GM19397 (cell line): ENCODE measurements at regions not wholly inside any gene's neighbourhood (a gene's known extent, or its start where the extent isn't known, plus 50 kb on each side); places are given as distances from the start of the nearest gene placed in this dataset.

Experiments used
- ATAC-seq: cut with Tn5 transposase; IDR thresholded peaks from one replicate; pipeline ENCODE4 v1.9.1; 2021; ENCODE audit warnings: mild to moderate bottlenecking, moderate library complexity; ENCODE audit not compliant: unreplicated experiment

- ATAC-seq, result no peak
These were observed 77.5 kb upstream of the MAP1LC3B2 start for GRCh38 chr12:116481726-116482125.

- ATAC-seq, result no peak
These were observed 77.0 kb upstream of the MAP1LC3B2 start for GRCh38 chr12:116482179-116482578.

DNA sequence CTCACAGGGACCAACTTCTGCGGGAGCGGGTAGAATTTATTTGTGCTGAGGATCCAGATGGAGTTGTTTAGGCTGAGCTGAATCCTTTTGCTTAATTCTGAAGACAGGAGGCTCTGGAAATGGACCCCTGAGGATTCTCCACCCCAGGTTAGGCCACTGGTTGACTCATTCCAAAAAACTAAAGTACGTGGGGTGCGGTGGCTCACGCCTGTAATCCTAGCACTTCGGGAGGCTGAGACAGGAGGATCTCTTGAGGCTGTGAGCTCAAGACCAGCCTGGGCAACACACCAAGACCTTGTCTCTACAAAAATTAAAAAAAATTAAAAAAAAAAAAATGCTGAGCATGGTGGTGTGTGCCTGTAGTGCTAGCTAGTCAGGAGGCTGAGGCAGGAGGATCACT, 76.3 kb upstream of the MAP1LC3B2 start:
- ATAC-seq, result no peak

DNA sequence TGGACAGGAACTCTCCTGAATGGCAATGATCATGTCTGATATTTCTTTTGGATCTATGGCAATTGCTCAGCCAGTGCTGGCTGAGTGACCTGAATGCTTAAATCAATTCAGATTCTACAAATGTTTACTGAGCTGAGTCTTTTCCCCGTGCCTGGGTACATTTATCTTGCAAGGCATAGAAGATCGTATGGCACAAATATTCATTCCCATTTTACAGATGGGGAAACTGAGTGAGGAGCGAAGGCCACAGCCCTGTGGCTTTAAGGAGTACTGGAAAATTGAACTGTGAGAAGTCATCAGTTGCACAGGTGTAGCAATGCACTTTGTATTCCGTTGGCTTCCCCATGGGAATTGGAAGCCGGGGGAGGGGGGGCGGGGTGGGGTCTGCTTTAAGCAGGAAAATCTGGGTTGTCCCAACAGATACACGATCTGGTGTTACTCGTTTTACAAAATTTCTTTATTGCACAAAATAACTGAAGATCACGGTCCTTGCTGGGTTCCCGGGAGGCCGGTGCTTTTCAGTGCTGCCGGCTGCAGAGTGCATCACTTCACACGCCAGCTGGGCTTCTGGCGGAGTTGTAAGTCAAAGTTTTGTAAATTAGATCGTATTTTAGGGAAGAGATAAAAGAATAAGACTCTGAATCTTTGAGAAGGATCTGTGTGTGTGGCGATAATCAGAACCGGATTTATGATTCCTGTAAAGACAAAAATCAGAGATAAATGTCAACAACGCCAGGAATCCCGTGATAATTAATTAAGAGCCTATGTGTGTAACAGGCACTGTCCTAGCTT, 75.0 kb upstream of the MAP1LC3B2 start:
- ATAC-seq, result no peak

DNA sequence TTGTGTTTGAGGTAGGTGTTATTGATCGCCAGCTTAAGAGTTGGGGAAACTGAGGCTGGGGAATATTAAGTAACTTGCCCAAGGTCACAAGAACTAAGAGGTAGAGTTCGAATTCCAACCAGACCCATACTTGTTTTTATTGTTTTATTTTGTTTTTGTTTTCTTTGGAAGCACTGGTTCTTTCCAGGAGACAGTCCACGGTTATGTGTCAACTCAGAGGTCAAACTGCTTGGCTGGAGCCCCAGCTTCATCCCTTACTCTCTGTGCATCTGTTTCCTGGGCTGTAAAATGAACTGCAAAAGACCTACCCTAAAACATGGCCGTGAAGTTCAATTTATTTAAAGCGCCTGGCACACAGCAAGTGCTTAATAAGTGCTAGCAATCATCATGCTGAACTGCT, 74.4 kb upstream of the MAP1LC3B2 start:
- no peak for ATAC-seq

- no peak for ATAC-seq
These were observed 70.1 kb upstream of the MAP1LC3B2 start for GRCh38 chr12:116489116-116489515.

DNA sequence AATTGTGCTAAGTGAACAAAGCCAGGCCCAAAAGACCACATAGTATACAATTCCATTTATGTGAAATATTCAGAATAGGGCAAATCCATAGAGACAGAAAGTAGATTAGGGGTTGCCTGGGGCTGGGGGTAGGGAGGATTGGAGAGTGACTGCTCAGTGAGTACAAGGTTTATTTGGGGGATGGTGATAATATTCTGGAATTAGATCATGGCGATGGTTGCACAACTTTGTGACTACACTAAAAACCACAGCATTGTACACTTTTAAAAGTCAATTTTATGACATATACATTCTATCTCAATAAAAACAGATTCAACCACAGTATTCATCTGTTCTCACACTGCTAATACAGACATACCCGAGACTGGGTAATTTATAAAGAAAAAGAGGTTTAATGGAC, 68.7 kb upstream of the MAP1LC3B2 start:
- ATAC-seq, result no peak

DNA sequence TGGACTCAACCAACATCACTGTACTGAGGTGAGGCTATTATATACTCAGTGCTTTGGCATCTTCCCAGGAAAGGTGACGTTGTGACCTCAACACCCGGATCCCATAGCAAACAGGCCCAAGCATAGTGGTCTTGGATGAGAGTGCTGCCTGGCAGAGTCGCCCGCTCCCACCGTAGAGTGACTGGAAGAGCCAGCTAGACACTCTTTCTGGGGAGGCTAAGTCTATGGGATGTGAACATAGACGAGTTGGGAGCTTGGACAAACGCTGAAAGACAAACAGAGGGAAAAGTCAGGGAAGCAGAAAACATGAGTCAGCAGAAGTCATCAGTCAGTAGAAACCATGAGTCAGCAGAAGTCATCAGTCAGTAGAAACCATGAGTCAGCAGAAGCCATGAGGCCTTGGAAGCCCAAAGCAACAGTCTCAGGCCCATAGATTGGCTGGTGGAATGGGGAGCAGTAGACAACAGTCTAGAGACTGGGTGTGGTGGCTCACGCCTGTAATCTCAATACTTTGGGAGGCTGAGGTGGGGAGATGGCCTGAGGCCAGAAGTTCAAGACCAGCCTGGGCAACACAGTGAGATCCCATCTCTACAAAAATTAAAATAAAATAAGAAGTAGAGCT, 66.4 kb upstream of the MAP1LC3B2 start:
- ATAC-seq, result no peak

DNA sequence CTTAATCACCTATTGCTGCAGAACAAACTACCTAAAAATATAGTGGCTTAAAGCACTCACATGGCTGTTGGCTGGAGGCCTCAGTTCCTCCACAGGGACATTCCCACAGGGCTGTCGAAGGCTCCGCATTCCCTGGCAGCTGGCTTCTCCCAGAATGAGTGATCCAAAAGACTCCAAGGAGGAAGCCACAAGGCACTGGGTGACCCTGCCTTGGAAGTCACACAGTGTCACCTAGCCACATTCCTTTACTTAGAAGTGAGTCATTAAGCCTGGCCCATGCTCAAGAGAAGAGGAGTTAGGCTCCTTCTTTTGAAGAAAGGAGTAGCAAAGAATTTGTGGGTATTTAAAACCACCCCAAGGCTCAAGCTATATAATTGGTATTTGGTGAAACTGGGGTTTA, 63.9 kb upstream of the MAP1LC3B2 start:
- no peak for ATAC-seq

- no peak for ATAC-seq
These were observed 62.1 kb upstream of the MAP1LC3B2 start for GRCh38 chr12:116497051-116497591.

GRCh38 chr12:116498471-116498870, 60.7 kb upstream of the MAP1LC3B2 start:
- no peak for ATAC-seq

GRCh38 chr12:116502141-116502725, 56.9 kb upstream of the MAP1LC3B2 start:
- ATAC-seq, result no peak

GRCh38 chr12:116502989-116503496, 56.1 kb upstream of the MAP1LC3B2 start:
- no peak for ATAC-seq

- ATAC-seq, result no peak
These were observed 54.7 kb upstream of the MAP1LC3B2 start for GRCh38 chr12:116504438-116504837.

GRCh38 chr12:116506697-116507064, 52.5 kb upstream of the MAP1LC3B2 start:
- ATAC-seq, result no peak

DNA sequence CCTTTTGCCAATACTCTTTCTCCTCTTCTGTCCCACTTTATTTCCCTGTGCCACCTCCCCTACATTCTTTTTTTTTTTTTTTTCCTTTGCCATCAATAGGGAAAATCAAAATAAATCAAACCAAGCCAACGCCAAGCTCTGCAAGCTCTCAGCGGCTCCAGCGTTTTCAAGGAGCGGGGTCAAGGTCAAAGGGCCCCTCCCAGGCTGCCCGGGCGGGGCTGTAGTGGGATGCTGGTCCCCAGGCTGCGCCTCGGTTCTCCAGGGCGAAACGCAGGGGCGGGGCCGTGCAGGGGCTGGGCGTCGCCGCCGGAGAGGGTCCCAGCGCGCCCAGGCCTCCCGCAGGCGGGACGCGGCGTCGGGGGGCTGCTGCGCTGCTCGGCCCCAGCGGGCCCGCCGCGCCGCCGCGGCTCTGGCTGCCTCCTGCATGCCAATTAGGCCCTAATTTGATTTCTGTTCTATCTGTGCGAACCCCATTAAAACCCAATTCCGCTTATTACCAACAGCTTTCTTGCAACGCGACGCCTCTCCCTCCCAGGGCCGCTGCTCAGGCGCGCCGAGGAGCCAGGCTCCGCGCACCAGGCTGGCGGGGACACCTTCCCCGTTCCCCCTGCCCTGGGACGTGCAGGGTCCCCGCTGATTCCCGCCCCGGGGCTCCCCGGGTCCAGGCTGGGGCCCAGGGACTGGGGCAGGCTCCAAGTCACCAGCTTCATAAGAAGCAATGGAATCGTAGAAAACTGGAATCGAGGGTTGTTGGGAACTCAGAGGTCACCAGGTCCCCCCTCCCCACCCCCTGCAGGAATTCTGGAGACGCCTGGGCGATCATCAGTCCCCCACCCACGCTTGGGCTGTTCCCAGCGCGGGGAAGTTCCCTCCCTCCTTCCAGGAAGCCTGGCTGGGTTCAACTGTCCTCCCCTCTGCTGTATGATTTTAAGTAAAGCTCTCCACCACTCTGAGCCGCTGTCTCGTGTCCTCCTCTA, 50.7 kb upstream of the MAP1LC3B2 start:
- ATAC-seq, result no peak
